ENCODE measurements at regions not wholly inside any gene's neighbourhood (a gene's known extent, or its start where the extent isn't known, plus 50 kb on each side); places are given as distances from the start of the nearest gene placed in this dataset.
"Not testable (repeated sequence)": the region's sequence is repeated elsewhere in the genome, so short reads cannot be mapped to it uniquely, and the experiment has no call there.

- H3K36me3 Mint-ChIP-seq (ENCODE audit: low read depth) = no peaks in the 10 kb centered on the region
- H3K4me1 Mint-ChIP-seq = no peaks in the 10 kb centered on the region
- no peak overlapping the region for H3K4me3 Mint-ChIP-seq
- no peak for DNase-seq
- no peaks in the 10 kb centered on the region for H3K27me3 Mint-ChIP-seq
- intact Hi-C loops (cut with micrococcal nuclease) = no loop called here
- no peaks in the 10 kb centered on the region for H3K9me3 Mint-ChIP-seq
- H3K27ac Mint-ChIP-seq = no peak overlapping the region
Measured at GRCh38 chrX:94576367-94577004, 902.5 kb downstream of the FAM133A start.

GRCh38 chrX:94600077-94600476 lies 926.1 kb downstream of the FAM133A start:
- Mint-ChIP-seq H3K27me3 (no peaks in the 10 kb centered on the region), H3K4me1 (no peaks in the 10 kb centered on the region), H3K27ac (no peak overlapping the region), H3K9me3 (no peaks in the 10 kb centered on the region), H3K4me3 (no peak overlapping the region), H3K36me3 (ENCODE audit: low read depth) (no peaks in the 10 kb centered on the region)
- no peak for DNase-seq
- intact Hi-C loops (cut with micrococcal nuclease) = no loop called here

GRCh38 chrX:94612140-94612539 lies 938.1 kb downstream of the FAM133A start:
- no peaks in the 10 kb centered on the region for H3K27me3 Mint-ChIP-seq
- intact Hi-C loops (cut with micrococcal nuclease) = no loop called here
- no peaks in the 10 kb centered on the region for H3K4me1 Mint-ChIP-seq
- DNase-seq = no peak
- H3K4me3 Mint-ChIP-seq = no peak overlapping the region
- H3K36me3 Mint-ChIP-seq (ENCODE audit: low read depth) = no peaks in the 10 kb centered on the region
- no peak overlapping the region for H3K27ac Mint-ChIP-seq
- no peaks in the 10 kb centered on the region for H3K9me3 Mint-ChIP-seq

GRCh38 chrX:94633237-94633636 lies 959.2 kb downstream of the FAM133A start:
- Mint-ChIP-seq H3K27me3 (no peaks in the 10 kb centered on the region), H3K27ac (no peak overlapping the region), H3K9me3 (no peaks in the 10 kb centered on the region), H3K4me3 (no peak overlapping the region), H3K36me3 (ENCODE audit: low read depth) (no peaks in the 10 kb centered on the region), H3K4me1 (no peaks in the 10 kb centered on the region)
- intact Hi-C loops (cut with micrococcal nuclease) = no loop called here
- no peak for DNase-seq

- Mint-ChIP-seq H3K4me1 (no peaks in the 10 kb centered on the region), H3K27me3 (no peaks in the 10 kb centered on the region), H3K27ac (no peak overlapping the region), H3K36me3 (ENCODE audit: low read depth) (no peaks in the 10 kb centered on the region), H3K4me3 (no peak overlapping the region), H3K9me3 (no peaks in the 10 kb centered on the region)
- intact Hi-C loops (cut with micrococcal nuclease) = no loop called here
- DNase-seq = no peak
Measured at GRCh38 chrX:94635003-94635402, 961.0 kb downstream of the FAM133A start.

- DNase-seq = no peak
- no peaks in the 10 kb centered on the region for H3K36me3 Mint-ChIP-seq (ENCODE audit: low read depth)
- intact Hi-C loops (cut with micrococcal nuclease) = no loop called here
- H3K27ac Mint-ChIP-seq = no peak overlapping the region
- H3K9me3 Mint-ChIP-seq = no peaks in the 10 kb centered on the region
- H3K4me3 Mint-ChIP-seq = no peak overlapping the region
- no peaks in the 10 kb centered on the region for H3K4me1 Mint-ChIP-seq
- no peaks in the 10 kb centered on the region for H3K27me3 Mint-ChIP-seq
Measured at GRCh38 chrX:94645726-94646125, 971.7 kb downstream of the FAM133A start.

GRCh38 chrX:94655180-94655579 lies 981.2 kb downstream of the FAM133A start:
- H3K4me1 Mint-ChIP-seq = no peaks in the 10 kb centered on the region

GRCh38 chrX:94662689-94663088 lies 988.7 kb downstream of the FAM133A start:
- Mint-ChIP-seq H3K4me3 (no peak overlapping the region), H3K27ac (no peak overlapping the region), H3K27me3 (no peaks in the 10 kb centered on the region), H3K4me1 (no peaks in the 10 kb centered on the region), H3K36me3 (ENCODE audit: low read depth) (no peaks in the 10 kb centered on the region), H3K9me3 (no peaks in the 10 kb centered on the region)
- intact Hi-C loops (cut with micrococcal nuclease) = no loop called here
- DNase-seq = no peak

More at GRCh38 chrX:94655180-94655579, 981.2 kb downstream of the FAM133A start:
- DNase-seq = no peak
- Mint-ChIP-seq H3K36me3 (ENCODE audit: low read depth) (no peaks in the 10 kb centered on the region), H3K27ac (no peak overlapping the region), H3K4me3 (no peak overlapping the region), H3K9me3 (no peaks in the 10 kb centered on the region), H3K27me3 (no peaks in the 10 kb centered on the region)
- intact Hi-C loops (cut with micrococcal nuclease) = no loop called here

GRCh38 chrX:94676285-94676684 lies 1002.3 kb downstream of the FAM133A start:
- no peaks in the 10 kb centered on the region for H3K36me3 Mint-ChIP-seq (ENCODE audit: low read depth)
- DNase-seq = no peak
- no peaks in the 10 kb centered on the region for H3K27me3 Mint-ChIP-seq
- no peaks in the 10 kb centered on the region for H3K4me1 Mint-ChIP-seq
- intact Hi-C loops (cut with micrococcal nuclease) = no loop called here
- no peak overlapping the region for H3K27ac Mint-ChIP-seq
- no peak overlapping the region for H3K4me3 Mint-ChIP-seq
- H3K9me3 Mint-ChIP-seq = no peaks in the 10 kb centered on the region

GRCh38 chrX:94686071-94686470 lies 1012.1 kb downstream of the FAM133A start:
- Mint-ChIP-seq H3K4me1 (no peaks in the 10 kb centered on the region), H3K27me3 (no peaks in the 10 kb centered on the region), H3K27ac (no peak overlapping the region), H3K4me3 (no peak overlapping the region), H3K9me3 (no peaks in the 10 kb centered on the region), H3K36me3 (ENCODE audit: low read depth) (no peaks in the 10 kb centered on the region)
- no peak for DNase-seq
- intact Hi-C loops (cut with micrococcal nuclease) = no loop called here

GRCh38 chrX:94695910-94696309 lies 1021.9 kb downstream of the FAM133A start:
- Mint-ChIP-seq H3K4me3 (no peak overlapping the region), H3K9me3 (peaks cover 7% of the 10 kb centered on the region), H3K4me1 (no peaks in the 10 kb centered on the region), H3K27ac (no peak overlapping the region), H3K36me3 (ENCODE audit: low read depth) (no peaks in the 10 kb centered on the region), H3K27me3 (no peaks in the 10 kb centered on the region)
- no peak for DNase-seq
- intact Hi-C loops (cut with micrococcal nuclease) = no loop called here

GRCh38 chrX:94704348-94705256 lies 1030.6 kb downstream of the FAM133A start:
- H3K27me3 Mint-ChIP-seq; DNase-seq; H3K4me1 Mint-ChIP-seq; H3K4me3 Mint-ChIP-seq; H3K27ac Mint-ChIP-seq; H3K9me3 Mint-ChIP-seq; H3K36me3 Mint-ChIP-seq (ENCODE audit: low read depth); intact Hi-C loops (cut with micrococcal nuclease): not testable (repeated sequence)

- H3K36me3 Mint-ChIP-seq (ENCODE audit: low read depth) = no peaks in the 10 kb centered on the region
- no peaks in the 10 kb centered on the region for H3K9me3 Mint-ChIP-seq
- no peak overlapping the region for H3K4me3 Mint-ChIP-seq
- no peak overlapping the region for H3K27ac Mint-ChIP-seq
- no peaks in the 10 kb centered on the region for H3K4me1 Mint-ChIP-seq
- H3K27me3 Mint-ChIP-seq = no peaks in the 10 kb centered on the region
- intact Hi-C loops (cut with micrococcal nuclease) = no loop called here
- no peak for DNase-seq
Measured at GRCh38 chrX:94721386-94721785, 1047.4 kb downstream of the FAM133A start.

- intact Hi-C loops (cut with micrococcal nuclease) = no loop called here
- DNase-seq = no peak
- Mint-ChIP-seq H3K27ac (no peak overlapping the region), H3K4me3 (no peak overlapping the region), H3K27me3 (no peaks in the 10 kb centered on the region), H3K4me1 (no peaks in the 10 kb centered on the region), H3K9me3 (no peaks in the 10 kb centered on the region), H3K36me3 (ENCODE audit: low read depth) (no peaks in the 10 kb centered on the region)
Measured at GRCh38 chrX:94722578-94722977, 1048.6 kb downstream of the FAM133A start.
